Common myeloid progenitor, CD34-positive (primary cell): ENCODE measurements at regions not wholly inside any gene's neighbourhood (a gene's known extent, or its start where the extent isn't known, plus 50 kb on each side); places are given as distances from the start of the nearest gene placed in this dataset.

Source experiments
- CTCF ChIA-PET: fragments of 350-600 bp; sonication (Branson Sonifier 250); formaldehyde crosslinking; loops from one replicate; lab custom pipeline; 2021; ENCODE audit warnings: antibody characterized with exemption; lab: Charles Lee
- POLR2A ChIA-PET: fragments of 350-600 bp; sonication (Branson Sonifier 250); formaldehyde crosslinking; loops from one replicate; lab custom pipeline; 2021; ENCODE audit warnings: antibody characterized with exemption; lab: Charles Lee
- DNase-seq, 3 donors: peaks; one replicate each; pipeline versions ENCODE4 v3.0.0 to v3.0.0-alpha.2; 2013
- H3K27ac ChIP-seq, 2 experiments: 1 replicate in 1 of 2; 2 replicates in 1 of 2; pipeline ENCODE4 v1.7.0; 2013; ENCODE audit warnings: inconsistent platforms in 2 of 2, low read length in 2 of 2, mild to moderate bottlenecking in 2 of 2, low read depth in 1 of 2, moderate library complexity in 1 of 2; ENCODE audit not compliant: severe bottlenecking in 2 of 2, insufficient read depth in 1 of 2, poor library complexity in 1 of 2
- H3K27me3 ChIP-seq, 5 experiments: replicated peaks in 2 of 5; 1 replicate in 3 of 5; 2 replicates in 2 of 5; pipeline versions ENCODE4 v1.6.1 to v1.7.0; 2013; ENCODE audit warnings: low read length in 4 of 5, mild to moderate bottlenecking in 2 of 5, moderate library complexity in 2 of 5, inconsistent platforms in 1 of 5; ENCODE audit not compliant: insufficient read depth in 5 of 5, control insufficient read depth in 4 of 5
- H3K36me3 ChIP-seq, 4 experiments: 1 replicate in 2 of 4; 2 replicates in 2 of 4; pipeline versions ENCODE4 v1.6.1 to v1.7.0; 2013; ENCODE audit warnings: low read length in 3 of 4, control low read depth in 1 of 4, mild to moderate bottlenecking in 1 of 4; ENCODE audit not compliant: control insufficient read depth in 4 of 4, insufficient read depth in 4 of 4
- H3K4me1 ChIP-seq, 4 experiments: 1 replicate in 3 of 4; 2 replicates in 1 of 4; pipeline versions ENCODE4 v1.6.1 to v1.7.1; 2013; ENCODE audit warnings: low read length in 3 of 4, mild to moderate bottlenecking in 3 of 4, control low read depth in 1 of 4, inconsistent platforms in 1 of 4, moderate library complexity in 1 of 4; ENCODE audit not compliant: control insufficient read depth in 4 of 4, insufficient read depth in 4 of 4; ENCODE audit errors: control extremely low read depth in 1 of 4
- H3K4me3 ChIP-seq, 7 experiments: 1 replicate in 4 of 7; 2 replicates in 3 of 7; pipeline versions ENCODE4 v1.5.1 to v1.7.0; 2013; ENCODE audit warnings: mild to moderate bottlenecking in 7 of 7, low read length in 6 of 7, moderate library complexity in 6 of 7, inconsistent platforms in 2 of 7, low read depth in 2 of 7, control low read depth in 1 of 7; ENCODE audit not compliant: insufficient read depth in 4 of 7, control insufficient read depth in 1 of 7; ENCODE audit errors: extremely low read depth in 1 of 7
- H3K9me3 ChIP-seq, 5 experiments: 1 replicate in 4 of 5; 2 replicates in 1 of 5; pipeline versions ENCODE4 v1.6.1 to v1.7.1; 2013; ENCODE audit warnings: low read length in 4 of 5, mild to moderate bottlenecking in 2 of 5, inconsistent platforms in 1 of 5, low read depth in 1 of 5, moderate library complexity in 1 of 5; ENCODE audit not compliant: control insufficient read depth in 4 of 5, insufficient read depth in 2 of 5; ENCODE audit errors: control extremely low read depth in 1 of 5
- WGBS: methylation state at CpG from one replicate; pipeline ENCODE4 v1.1.5; 2013; ENCODE audit not compliant: insufficient coverage; 5-methylcytosine and 5-hydroxymethylcytosine counted together

GRCh38 chr3:124316034-124316287, 324.0 kb upstream of the ROPN1 start:
- POLR2A ChIA-PET: no interaction called here
- Histone ChIP-seq H3K4me1 (peaks cover 4 to 28% (median 10%) of the 10 kb centered on the region in 4 experiments), H3K27ac (no peak overlapping the region), H3K36me3 (no peaks in the 10 kb centered on the region), H3K9me3 (no peaks in the 10 kb centered on the region), H3K27me3 (no peaks in the 10 kb centered on the region), H3K4me3 (no peak overlapping the region)
- peak; percentile 14 to 54 (median 49) for DNase-seq
- WGBS: 3% methylated on average over 5 of the region's 5 CpGs
- CTCF ChIA-PET: no interaction called here

- H3K9me3 ChIP-seq: no peaks in the 10 kb centered on the region
- peaks cover 4 to 28% (median 10%) of the 10 kb centered on the region in 4 experiments for H3K4me1 ChIP-seq
- H3K4me3 ChIP-seq: no peak overlapping the region
- no peak overlapping the region for H3K27ac ChIP-seq
- WGBS: 80% methylated on average over 2 of the region's 3 CpGs
- CTCF ChIA-PET: interaction anchor here (0.7 to 1.0 kb wide), 2 partner anchors 9 to 37 kb away, joined by 3 to 4 read pairs; no protein-coding TSS in a partner anchor
- no peaks in the 10 kb centered on the region for H3K36me3 ChIP-seq
- DNase-seq: peak in 1 of 3 donors; percentile 1
- H3K27me3 ChIP-seq: no peaks in the 10 kb centered on the region
- POLR2A ChIA-PET: no interaction called here
Measured at GRCh38 chr3:124318014-124318413, 326.1 kb upstream of the ROPN1 start.

GRCh38 chr3:124318656-124319055, 326.7 kb upstream of the ROPN1 start:
- H3K36me3 ChIP-seq: no peaks in the 10 kb centered on the region
- no peaks in the 10 kb centered on the region for H3K9me3 ChIP-seq
- peak; percentile 5 to 70 (median 58) for DNase-seq
- ChIA-PET POLR2A (no interaction called here), CTCF (interaction anchor here (0.7 kb wide), 1 partner anchor 8 kb away, joined by 4 read pairs; no protein-coding TSS in a partner anchor)
- H3K4me1 ChIP-seq: peaks cover 4 to 28% (median 10%) of the 10 kb centered on the region in 4 experiments
- no peaks in the 10 kb centered on the region for H3K27me3 ChIP-seq
- H3K4me3 ChIP-seq: no peak overlapping the region
- H3K27ac ChIP-seq: no peak overlapping the region
- 0% methylated on average over 1 of the region's 3 CpGs for WGBS

- H3K27me3 ChIP-seq: no peaks in the 10 kb centered on the region
- no peak overlapping the region for H3K27ac ChIP-seq
- no peaks in the 10 kb centered on the region for H3K9me3 ChIP-seq
- CTCF ChIA-PET: no interaction called here
- POLR2A ChIA-PET: no interaction called here
- no peaks in the 10 kb centered on the region for H3K36me3 ChIP-seq
- peaks cover 3 to 25% (median 6%) of the 10 kb centered on the region in 4 experiments for H3K4me1 ChIP-seq
- no peak for DNase-seq
- no peak overlapping the region for H3K4me3 ChIP-seq
Measured at GRCh38 chr3:124320976-124321375, 329.1 kb upstream of the ROPN1 start.

- H3K4me1 ChIP-seq: peaks cover 0 to 14% (median 4%) of the 10 kb centered on the region in 4 experiments
- CTCF ChIA-PET: no interaction called here
- H3K9me3 ChIP-seq: no peaks in the 10 kb centered on the region
- H3K36me3 ChIP-seq: no peaks in the 10 kb centered on the region
- no peak overlapping the region for H3K27ac ChIP-seq
- POLR2A ChIA-PET: no interaction called here
- no peak for DNase-seq
- H3K27me3 ChIP-seq: no peaks in the 10 kb centered on the region
- H3K4me3 ChIP-seq: no peak overlapping the region
- 100% methylated on average over 3 of the region's 3 CpGs for WGBS
Measured at GRCh38 chr3:124322309-124322880, 330.5 kb upstream of the ROPN1 start.

- no CpG with 5 or more reads among the region's 4 CpGs for WGBS
- ChIA-PET POLR2A (no interaction called here), CTCF (no interaction called here)
- Histone ChIP-seq H3K4me1 (peaks cover 0 to 9% (median 3%) of the 10 kb centered on the region in 4 experiments), H3K9me3 (no peaks in the 10 kb centered on the region), H3K27ac (no peak overlapping the region), H3K27me3 (no peaks in the 10 kb centered on the region), H3K4me3 (no peak overlapping the region), H3K36me3 (no peaks in the 10 kb centered on the region)
- DNase-seq: no peak
Measured at GRCh38 chr3:124322966-124323365, 331.0 kb upstream of the ROPN1 start.

GRCh38 chr3:124325248-124325647, 333.3 kb upstream of the ROPN1 start:
- Histone ChIP-seq H3K9me3 (no peaks in the 10 kb centered on the region), H3K4me3 (no peak overlapping the region), H3K27ac (no peak overlapping the region), H3K27me3 (peaks cover 0 to 3% (median 0%) of the 10 kb centered on the region in 5 experiments), H3K36me3 (no peaks in the 10 kb centered on the region), H3K4me1 (no peaks in the 10 kb centered on the region)
- ChIA-PET POLR2A (no interaction called here), CTCF (interaction anchor here (0.9 kb wide), 1 partner anchor 92 kb away, joined by 3 read pairs; no protein-coding TSS in a partner anchor)
- 94% methylated on average over 2 of the region's 2 CpGs for WGBS
- DNase-seq: no peak
